GM19372 (cell line): ENCODE measurements at regions not wholly inside any gene's neighbourhood (a gene's known extent, or its start where the extent isn't known, plus 50 kb on each side); places are given as distances from the start of the nearest gene placed in this dataset.

ENCODE experiments used
- ATAC-seq: cut with Tn5 transposase; IDR thresholded peaks from one replicate; pipeline ENCODE4 v1.9.1; 2021; ENCODE audit warnings: mild to moderate bottlenecking, low read depth, moderate library complexity; ENCODE audit not compliant: unreplicated experiment

DNA sequence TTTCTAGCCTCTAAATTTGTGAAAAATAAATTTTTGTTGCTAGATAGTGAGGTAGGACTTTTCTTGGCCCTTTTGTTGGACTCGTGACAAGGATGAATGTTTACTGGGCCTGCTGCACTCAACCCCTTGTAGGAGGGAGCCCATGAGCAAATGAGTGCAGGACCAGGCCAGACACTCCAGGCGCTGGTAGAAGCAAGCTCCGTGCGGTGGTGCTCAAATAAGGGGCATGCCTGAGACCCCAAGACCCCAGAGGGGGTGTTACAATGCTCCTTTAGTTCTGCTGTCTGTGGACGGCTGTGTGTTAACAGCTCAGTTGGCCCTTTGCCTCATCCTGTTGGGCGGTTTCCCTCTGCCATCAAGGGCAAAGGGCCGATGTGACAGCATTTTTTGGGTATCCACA is 1195.3 kb upstream of the PHF14 start:
- no peak for ATAC-seq

DNA sequence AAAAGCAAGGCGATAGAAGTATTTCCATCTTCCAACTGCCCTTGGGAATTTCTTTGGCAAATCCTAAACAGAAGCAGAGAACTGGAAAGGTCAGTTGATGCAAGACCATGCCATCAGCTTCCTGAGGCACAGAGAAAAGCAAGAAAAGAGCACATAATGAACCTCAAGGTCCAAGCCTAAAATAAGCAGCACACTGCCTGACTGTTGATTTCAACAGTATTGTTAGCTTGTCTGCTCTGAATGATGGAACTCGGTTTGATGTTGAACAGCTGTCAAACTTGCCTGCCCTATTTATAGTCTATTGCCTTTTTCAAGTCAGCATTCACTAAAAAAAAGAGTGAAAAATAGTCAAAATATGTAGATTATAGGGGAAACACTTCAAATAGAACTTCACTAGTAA is 1192.0 kb upstream of the PHF14 start:
- ATAC-seq: no peak

DNA sequence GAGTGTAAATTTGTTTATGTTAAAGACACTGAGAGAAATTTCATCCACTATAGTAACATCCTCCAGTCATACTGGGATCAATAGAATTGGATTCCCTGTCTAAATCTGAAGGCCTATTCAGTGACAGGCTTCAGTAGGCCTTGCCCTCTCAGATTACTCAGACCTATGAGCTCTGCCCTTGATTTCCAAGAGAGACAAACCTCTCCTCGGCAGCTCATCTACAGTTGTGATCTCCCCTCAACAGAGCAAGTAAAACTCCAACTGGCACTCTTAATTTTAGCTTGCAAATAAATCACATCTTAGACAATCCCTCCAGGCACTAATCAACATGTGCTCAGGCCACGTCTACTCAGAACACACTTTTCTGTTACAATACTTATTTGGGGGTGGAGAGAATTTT is 1191.4 kb upstream of the PHF14 start:
- no peak for ATAC-seq

DNA sequence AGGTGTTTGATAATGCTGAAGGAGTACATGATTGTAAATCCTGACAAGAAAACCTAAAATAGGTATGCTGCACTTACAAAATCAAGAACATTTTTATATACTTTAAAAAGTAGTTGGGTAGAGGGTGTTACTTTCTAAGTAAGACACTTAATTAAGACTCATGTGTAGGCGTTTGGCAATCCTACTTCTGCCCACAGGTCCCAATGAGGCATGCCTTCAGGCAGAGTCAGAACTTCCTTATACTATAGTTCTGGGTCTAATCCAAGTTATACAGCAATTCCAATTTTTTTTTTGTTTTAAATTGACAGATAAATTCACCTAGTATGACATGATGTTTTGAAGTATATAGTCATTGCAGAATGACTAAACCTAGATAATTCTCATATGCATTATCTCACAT is 1188.5 kb upstream of the PHF14 start:
- ATAC-seq: no peak

DNA sequence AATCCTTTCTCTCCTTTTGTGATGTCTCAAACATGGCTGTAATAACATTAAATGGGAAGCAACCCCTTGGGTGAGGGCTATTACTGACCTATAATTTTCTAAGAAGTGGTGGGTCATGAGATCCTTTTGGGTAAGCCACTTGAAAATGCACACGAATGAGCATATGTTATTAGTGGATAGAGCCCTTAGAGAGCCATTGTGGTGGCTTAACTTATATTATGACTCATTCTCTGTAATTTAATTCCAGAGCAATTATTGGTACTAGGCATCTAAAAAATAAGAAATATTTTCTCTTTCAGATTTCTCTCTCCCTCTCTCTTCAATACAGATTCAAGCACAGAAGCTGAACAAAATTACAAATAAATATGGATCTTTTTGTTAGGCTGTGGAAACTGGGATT is 1177.4 kb upstream of the PHF14 start:
- no peak for ATAC-seq

DNA sequence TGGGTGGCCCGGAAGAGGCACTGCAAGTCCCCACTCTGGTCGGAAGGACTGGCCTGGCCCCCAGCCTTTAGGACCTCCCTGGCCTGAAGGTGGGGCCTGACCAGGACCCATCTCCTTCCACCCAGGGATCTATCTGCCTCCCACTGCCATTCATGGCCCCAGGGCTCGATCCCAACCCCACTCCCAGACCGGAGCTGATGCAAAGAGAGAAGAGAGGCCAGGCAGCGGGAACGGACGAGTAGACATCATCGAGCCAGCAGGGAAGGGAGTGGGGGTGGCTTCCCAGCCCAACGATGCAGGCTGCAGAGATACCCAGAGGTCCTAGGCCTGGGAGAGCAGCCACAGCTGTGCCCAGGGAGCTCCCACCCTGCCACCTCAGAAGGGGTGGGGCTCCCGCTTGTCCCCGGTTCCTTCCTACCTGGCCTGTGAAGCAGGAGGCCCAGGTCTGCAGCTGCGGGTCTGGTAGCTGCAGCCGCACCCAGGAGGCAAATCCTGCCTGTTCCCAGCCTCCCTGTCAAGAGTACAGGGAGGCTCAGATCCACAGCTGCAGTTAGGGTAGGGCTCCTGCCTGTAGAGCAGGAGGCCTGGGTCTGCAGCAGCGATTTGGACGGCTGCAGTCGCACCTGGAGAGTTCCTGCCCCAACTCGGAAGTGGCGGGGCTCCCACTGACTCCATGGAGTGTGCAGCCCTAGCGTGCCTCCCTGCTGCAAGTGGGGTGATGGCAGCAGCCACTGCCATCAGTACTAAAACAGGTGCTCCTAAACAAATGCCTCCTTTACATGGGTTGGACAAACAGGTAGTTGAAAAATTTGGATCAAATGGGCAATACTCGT is 1151.0 kb upstream of the PHF14 start:
- no peak for ATAC-seq

DNA sequence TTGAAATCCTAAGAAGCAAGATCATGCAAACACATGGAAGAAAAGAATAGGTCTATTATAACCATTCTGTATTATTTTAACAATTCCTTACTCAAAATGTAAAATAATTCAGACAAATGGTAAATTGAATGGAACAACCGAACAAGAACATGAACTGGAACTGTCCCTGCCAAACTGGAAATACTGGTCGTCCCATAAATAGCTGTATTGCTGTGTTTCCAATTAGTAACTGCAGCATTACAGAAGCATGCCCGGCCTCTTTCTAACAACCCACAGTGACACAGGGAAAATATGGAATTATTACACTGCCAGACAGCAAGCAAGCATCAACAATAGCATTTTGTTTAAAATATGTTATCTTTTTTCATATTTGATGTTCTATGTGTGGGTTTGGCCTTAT is 1138.5 kb upstream of the PHF14 start:
- no peak for ATAC-seq

DNA sequence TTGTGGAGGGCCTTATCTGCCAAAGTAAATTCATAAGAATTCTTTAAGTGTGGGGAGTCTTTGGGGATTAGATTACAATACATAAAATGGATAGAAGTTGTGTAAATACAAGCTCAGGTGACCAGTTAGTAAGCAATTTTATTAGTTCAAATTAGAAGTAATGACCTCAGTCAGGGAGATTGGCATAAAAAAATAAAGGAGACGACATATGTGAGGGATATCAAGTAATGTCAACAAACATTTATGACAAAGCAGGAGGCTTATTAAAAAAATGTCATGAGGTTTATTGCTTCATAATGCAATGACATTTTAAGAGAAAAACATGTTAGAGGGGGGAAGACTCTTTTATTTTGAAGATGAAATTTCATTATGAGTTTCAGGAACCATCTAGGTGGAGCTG is 1137.0 kb upstream of the PHF14 start:
- no peak for ATAC-seq

DNA sequence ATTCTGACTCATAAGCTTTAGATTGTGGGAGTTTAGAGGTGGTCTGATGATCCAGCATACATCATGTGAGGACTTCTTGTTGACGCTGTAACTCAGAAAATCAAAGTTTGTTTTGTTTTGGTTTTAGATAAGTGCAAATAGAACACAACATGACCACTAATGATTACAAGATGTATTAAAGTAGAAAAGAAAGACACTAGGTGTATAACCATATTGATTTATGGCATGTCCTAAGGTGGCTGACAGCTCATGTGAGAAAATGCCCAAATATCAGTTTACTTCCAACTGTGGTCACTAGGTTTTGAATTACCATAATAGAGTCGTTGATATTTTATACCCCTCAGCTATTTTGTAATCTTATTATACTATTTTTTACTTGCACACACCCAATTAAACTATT is 1131.4 kb upstream of the PHF14 start:
- no peak for ATAC-seq

DNA sequence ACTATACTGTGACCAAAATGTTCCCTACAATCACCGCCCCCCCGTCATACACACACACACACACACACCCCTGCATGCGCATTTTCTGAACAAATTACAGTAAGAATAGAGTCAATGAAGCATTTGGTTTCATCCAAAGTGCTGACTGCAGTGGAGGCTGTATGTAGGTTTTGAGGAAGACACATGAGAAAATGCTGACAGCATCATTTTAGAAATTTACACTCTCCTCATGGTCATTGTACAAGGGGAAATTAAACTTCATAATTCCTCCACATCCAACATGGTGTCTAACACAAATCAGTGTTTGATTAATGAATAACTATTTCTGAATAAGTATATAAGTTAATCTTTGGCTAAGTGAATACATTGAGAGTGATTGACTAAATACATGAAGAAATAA is 1126.8 kb upstream of the PHF14 start:
- ATAC-seq: no peak

DNA sequence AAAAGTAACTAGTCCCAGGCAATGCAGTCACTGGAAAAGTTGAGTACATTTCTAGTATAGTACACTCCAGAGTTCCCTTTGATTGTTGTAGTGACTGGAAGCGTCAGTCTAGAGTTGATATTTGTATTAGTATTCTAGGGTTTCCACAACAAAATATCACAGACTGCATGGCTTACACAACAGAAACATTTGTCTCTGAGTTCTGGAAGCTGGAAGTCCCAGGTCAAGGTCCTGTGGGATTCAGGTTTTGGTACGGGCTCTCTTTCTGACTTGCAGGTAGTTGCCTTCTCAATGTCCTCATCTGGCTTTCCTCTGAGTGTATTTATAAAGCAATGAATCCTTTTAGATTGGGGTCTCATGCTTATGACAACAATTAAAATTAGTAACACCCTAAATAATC is 1119.1 kb upstream of the PHF14 start:
- no peak for ATAC-seq

DNA sequence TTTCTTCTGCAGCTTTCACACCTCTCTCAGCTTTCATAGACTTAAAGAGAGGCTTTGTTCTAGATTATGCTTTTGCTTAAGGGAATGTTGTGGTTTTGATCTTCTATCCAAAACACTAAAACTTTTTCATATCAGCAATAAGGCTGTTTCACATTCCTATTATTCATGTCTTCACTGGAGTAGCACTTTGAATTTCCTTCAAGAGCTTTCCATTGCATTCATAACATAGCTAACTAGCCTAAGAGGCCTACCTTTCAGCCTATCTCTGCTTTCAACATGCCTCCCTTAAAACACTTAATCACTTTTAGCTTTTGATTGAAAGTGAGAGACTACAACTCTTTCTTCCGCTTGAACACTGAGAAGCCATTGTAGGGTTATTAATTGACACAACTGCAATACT is 1117.0 kb upstream of the PHF14 start:
- no peak for ATAC-seq

DNA sequence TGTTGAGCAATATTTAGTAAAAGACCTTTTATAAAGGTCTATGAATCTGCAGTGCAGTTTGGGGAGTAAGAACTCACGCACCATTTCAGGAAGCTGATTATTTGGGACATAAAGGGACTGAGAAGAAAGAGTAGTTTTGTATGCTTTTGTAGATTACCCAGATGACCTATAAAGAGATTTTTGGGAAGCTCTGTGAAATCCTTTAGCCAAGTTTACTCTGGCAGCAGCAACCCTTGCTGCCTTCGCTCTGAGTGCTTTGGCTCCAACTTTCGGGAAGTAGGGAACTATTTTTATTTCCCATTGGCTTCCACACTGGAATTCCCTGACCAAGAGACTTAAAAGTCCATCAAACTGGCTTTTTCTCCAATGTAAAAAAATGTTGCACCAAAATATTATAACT is 1110.1 kb upstream of the PHF14 start:
- ATAC-seq: no peak

DNA sequence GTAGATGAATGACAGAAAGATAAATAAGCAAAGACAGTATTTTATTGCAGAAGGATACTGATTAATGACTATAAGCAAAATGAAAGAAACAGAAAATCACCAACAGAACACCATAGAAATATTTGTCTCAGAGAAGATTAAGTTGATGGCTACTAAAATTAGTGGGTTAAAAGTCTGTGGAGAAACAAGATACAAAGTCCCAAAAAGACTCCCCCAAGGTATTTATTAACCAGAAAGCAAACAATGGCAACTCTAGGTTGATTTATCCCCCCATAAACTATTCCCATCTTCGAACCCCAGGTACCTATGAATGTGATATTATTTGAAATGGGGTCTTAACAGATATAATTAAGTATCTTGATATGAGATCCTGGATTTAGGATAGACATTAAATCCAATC is 1104.5 kb upstream of the PHF14 start:
- no peak for ATAC-seq

DNA sequence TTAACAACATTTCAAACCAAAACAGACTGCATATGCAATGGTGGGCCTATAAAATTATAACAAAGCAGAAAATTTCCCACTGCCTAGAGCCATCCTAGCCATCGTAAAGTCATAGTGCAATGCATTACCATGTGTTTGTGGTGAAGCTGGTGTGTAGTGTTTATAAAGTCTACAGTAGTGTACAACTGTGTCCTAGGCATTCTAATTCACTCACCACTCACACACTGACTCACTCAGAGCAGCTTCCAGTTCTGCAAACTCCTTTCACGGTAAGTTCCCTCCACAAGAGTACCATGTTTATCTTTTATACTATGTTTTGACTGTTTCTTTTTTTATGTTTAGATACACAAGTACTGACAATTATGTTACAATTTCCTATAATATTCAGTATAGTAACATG is 1104.1 kb upstream of the PHF14 start:
- ATAC-seq: no peak

DNA sequence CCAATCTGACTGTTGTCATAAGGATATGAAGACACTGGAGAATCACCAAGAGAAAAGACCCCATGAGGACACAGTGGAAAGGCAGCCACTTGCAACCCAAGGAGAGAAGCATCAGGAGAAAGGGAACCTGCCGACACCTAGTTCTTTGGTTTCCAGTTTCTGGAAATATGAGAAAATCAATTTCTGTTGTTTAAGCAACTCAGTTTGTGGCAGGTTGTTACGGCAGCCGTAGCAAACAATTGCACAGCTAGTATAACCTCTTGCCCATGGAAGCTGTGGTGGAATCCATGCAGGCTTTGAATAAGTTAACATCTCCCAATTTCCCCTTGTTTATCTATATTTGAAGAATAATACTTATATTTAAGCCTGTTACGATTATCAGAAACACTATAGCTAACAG is 1103.0 kb upstream of the PHF14 start:
- no peak for ATAC-seq

DNA sequence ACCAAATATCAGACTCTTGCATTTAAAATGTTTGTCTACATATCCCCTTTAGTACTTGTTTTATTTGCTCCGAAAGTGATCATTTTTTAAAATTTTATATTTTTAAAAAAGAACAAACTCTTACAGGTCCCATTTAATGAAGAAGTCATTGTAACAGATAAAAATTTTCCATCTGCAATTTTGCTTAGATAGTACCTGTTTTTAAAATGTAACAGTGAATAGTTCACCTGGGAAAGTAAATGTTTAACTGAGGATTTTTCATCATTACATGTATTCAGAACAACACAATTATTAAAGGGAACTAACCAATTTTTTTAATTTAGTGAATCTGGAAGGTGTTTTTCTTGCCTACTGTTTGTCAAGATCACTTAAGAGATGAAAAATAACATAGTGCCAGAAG is 1099.5 kb upstream of the PHF14 start:
- no peak for ATAC-seq

DNA sequence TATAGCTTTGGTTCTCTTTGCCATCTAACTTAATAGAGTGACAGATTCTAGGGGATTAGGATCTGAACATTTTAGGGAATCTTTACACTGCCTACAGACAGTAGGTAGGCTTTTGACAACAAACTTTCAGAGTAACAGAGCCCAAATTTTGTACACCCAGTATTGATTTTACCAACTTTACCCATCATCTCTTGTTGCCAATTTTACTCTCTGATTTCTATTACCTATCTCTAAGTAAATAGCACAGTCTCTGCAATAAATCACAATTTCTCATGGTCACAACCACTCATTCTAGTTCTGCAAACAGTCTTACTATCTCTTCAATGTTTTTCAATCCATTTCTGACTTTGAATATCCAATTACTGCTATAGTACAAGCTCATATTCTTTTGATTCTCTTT is 1097.6 kb upstream of the PHF14 start:
- ATAC-seq: no peak

DNA sequence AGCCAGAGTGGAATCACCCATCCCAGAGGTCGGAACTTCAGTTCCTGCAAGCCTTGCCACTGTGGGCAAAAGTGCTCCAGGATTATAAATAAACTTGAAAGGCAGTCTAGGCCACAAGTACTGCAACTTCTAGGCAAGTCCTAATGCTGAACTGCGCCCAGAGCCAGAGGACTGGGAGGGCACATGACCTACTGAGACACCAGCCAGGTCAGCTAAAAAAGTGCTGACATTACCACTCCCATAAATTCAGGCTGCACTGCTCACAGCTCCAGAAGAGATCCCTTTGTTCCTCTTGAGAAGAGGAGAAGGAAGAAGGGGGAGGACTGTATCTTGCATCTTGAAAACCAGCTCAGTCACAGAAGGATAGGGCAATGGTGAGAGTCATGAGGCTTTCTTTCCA is 1084.1 kb upstream of the PHF14 start:
- no peak for ATAC-seq

DNA sequence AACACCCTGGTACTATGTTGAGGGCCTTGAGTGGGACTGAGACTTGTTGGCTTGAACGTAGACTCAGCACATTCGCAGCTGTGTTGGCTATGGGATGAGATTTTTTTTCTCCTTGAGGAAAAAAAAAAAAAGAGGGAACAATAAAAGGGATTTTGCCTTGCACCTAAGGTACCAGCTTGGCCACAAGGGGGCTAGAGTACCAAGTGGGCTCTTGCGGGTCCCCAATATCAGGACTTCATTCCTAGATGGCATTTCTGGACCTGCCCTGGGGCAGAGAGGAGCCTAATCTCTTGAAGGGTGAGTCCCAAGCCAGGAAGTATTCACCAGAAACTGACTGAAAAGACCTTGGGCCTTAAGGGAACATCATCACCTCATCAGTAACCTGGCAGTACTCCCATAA is 1083.6 kb upstream of the PHF14 start:
- ATAC-seq: no peak

DNA sequence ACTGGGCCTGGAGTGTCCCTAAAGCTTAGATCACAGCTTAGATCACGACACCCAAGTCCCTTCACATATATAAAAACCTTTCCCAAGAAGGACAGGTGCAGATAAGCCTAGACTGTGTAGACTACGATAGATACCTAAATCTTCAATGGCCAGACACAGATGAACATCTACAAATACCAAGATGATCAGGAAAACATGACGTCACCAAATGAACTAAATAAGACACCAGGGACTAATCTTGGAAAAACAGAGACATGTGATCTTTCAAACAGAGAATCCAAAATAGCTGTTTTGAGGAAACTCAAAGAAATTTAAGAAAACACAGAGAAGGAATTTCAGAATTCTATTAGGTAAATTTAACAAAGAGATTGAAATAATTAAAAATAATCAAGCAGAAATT is 1082.6 kb upstream of the PHF14 start:
- ATAC-seq: no peak

DNA sequence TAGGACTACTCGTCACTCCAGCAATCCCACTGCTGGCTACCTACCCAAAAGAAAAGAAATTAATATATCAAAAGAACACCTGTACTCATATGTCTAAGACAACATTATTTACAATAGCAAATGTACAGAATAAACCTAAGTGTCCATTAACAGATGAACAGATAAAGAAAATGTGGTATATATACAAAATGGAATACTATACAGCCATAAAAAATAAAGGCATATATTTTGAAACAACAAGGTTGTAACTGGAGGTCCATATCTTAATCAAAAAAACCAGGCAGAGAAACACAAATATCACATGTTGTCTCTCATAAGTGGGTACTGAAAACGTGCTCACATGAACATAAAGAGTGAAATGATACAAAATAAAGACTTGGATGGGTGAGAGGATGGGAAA is 1073.3 kb upstream of the PHF14 start:
- ATAC-seq: no peak

DNA sequence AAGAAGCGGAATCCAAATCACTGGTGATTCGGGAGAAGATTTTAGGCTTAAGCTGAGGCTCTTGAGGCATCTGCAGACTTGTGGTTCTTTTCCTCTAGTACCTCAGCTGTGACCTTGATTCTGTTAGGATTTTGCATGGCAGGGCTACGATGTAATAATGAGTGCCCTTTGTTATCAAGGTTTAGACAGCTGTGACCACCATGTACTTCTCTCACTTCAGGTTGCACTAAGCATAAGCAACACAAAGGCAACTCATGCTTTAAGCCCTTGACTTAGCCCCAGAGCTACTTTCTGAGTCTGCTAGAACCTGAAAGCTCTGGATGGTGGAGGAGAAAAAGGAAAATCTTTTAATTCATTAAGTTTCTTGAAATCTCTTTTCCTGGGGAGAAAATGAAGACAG is 1052.3 kb upstream of the PHF14 start:
- no peak for ATAC-seq
